ENCODE measurements at regions not wholly inside any gene's neighbourhood (a gene's known extent, or its start where the extent isn't known, plus 50 kb on each side); places are given as distances from the start of the nearest gene placed in this dataset.

DNA sequence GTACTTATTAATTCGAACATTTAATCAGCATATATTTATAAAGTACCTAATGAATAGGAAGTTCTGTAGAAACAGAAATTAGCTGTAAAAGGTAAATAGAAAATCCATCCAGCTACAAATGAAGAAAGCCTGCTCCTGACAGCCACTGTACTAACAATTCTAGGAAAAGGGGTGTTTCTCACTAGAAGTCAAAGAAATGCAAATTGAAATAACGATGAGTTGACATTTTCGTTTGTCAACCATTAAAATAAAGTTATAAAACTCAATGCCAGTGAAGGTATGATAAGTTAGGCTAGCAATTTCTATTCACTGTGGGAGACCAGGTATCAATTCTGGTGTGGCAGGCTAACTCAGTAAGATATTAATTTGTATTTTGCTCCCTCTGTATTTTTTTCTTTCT lies 198.0 kb downstream of the ARL4C start:
- no peak for DNase-seq (ENCODE audit: low read depth, low spot score)
- H3K4me3 ChIP-seq (ENCODE audit: low read length), result no peak overlapping the region

DNA sequence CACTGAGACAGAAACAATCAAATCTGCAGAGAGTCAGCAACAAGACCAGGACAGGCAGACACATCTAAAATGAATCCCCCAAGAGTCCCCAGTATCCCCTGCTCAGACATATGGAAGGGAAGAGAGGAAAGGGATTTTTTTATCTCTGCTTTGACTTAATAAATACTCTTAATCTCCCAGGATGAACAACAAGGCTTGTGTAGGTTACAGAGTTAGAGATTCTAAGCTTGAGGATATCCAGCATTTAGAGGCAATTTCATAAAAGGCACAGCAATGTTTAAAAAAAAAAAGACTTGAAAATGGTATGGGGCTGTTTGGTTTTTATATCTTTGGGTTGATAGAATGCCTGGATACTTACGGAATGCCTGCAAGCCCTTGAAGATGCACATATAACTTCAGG lies 199.9 kb downstream of the ARL4C start:
- no peak for DNase-seq (ENCODE audit: low read depth, low spot score)
- no peak overlapping the region for H3K4me3 ChIP-seq (ENCODE audit: low read length)

DNA sequence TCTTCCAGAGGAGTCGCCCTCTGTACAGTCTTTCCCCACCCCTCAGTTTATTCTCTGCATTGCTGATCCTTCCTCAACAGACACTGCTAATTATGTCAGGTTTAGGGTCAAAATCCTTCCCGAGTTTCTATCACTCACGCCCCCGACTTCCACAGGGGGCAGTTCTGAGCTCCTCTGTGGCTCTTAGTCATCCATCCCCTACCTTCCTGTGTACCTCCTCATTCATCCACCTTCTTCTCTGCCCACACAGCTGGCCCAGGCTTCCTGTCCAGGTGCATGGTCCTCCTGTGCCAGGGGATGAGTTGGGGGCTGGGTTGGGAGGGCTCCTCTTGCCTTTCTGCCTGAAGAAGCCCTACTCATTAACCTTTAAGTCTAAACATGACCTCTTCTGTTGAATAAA lies 202.9 kb downstream of the ARL4C start:
- DNase-seq (ENCODE audit: low read depth, low spot score), result no peak
- H3K4me3 ChIP-seq (ENCODE audit: low read length), result no peak overlapping the region

DNA sequence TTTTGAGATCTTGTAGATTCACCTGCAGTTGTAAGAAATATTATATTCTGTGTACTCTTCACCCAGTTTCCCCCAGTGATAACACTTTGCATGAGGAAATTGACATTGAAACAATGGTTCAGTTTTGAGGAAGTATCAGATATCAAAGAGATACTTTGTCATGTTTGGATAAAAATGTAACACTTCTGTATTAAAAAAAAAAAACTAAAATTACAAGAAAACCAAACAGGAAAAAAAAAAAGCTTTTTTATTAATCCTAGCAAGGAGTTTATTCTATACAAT lies 204.0 kb downstream of the ARL4C start:
- DNase-seq (ENCODE audit: low read depth, low spot score), result no peak
- H3K4me3 ChIP-seq (ENCODE audit: low read length), result peak overlapping the region; percentile 41

DNA sequence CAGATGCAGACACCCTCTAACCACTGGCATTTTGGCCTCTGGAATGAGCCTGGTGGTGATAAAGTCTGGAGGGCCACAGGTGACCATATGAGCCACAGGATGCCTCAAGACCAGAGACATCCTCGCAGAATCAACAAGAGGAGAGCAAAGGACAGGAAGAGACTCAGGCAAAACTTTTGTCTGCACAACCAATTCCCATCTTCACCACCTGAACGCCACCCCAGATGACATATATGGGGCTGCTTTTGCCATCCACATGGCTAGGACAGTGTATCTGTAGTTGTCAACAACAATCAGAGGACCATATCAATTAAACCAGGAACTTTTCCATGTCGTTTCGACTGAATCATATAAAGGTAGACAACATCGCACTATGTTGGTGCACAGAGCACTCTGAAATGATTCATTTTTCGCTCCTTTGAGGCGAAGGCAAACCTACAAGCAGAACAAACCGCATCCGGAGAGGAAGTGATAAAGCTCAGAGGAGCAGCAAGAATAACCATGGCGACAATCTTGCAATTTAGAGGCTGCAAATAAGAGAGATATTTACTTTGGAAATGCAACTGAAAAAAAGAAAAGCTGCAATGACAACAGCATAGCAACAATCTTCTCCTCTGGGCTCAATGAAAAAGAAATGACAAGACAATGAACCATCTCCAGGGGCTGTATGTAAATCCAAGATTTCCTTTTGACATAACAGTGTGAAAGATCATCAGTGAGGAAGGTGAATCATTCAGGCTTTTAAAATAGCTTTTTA lies 204.5 kb downstream of the ARL4C start:
- peak overlapping the region; percentile 41 for H3K4me3 ChIP-seq (ENCODE audit: low read length)
- DNase-seq (ENCODE audit: low read depth, low spot score), result peak; percentile 96

DNA sequence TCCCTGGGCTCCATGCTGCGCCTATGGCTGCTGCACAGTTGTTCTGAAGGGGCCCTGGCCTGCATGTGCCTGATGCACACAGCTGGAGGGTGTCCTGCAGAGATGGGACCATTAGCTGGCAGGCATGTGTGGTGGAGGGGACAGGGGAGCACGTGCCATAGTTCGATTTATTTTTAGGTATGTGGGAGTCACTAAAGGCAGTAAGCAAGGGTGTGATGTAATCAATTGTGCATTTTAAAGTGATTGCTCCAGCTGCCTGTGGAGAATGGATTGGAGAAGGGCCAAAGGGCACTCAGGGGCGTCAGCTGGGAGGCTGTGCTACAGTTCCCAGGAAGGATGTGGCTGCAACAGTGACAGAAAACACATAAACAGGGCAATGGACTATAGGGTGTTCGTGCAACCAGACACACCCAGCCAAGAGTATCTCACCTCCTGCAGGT lies 205.1 kb downstream of the ARL4C start:
- peak overlapping the region; percentile 41 for H3K4me3 ChIP-seq (ENCODE audit: low read length)
- DNase-seq (ENCODE audit: low read depth, low spot score), result peak; percentile 71

DNA sequence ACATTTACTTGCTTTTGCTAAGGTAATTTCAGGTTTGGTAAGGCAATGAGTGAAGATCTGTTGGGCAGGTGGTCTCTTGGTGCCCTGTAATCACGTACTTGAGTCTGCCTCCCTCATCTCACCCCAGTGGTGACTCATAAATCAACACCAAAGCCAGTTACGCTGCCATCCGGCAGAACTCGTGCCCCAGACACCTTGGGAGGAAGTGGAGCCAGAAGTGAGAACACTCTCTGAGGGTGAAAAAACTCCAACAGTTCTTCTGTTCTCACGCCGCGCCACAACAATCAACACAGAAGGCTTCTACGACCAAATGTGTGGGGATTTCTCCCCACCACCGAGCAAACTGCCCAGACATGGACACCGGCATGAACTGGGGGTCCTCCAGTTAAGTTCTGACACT lies 206.2 kb downstream of the ARL4C start:
- H3K4me3 ChIP-seq (ENCODE audit: low read length), result peak overlapping the region; percentile 25
- DNase-seq (ENCODE audit: low read depth, low spot score), result peak; percentile 96

DNA sequence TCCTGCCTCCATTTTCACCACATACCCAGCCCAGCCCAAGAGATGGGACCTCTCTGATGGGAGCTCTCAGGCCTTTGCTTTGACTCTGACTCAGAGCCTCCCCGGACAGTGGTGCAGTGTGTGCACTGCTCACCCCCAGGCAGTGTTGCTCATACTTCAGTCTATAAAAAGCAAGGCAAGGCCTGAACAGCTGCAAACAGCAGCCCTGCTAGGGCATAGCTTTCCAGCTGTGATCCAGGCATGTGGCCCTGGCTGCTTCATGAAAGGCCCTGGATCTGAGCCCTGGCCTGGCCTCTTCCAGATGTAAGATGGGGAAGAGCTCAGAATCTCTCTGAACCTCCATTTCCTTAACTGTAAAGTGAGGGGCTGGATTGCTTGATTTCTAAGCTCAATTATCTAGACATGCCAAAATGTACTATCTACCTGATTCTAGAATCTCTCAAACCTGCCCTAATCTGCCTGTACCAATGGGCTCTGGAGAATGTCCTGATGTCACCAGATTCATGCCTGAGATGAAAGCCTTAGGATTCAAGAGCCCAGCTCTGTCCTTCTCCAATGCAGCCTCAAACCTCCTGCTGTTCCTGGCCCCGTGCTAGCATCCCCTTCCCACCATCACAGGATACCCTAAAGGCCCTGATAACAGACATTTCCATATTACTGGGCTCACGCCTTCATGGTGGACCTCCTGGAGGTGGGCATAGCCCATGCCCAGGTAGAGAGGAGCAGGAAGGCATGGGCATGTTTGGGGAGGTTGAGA lies 206.9 kb downstream of the ARL4C start:
- H3K4me3 ChIP-seq (ENCODE audit: low read length), result peak overlapping the region; percentile 9

DNA sequence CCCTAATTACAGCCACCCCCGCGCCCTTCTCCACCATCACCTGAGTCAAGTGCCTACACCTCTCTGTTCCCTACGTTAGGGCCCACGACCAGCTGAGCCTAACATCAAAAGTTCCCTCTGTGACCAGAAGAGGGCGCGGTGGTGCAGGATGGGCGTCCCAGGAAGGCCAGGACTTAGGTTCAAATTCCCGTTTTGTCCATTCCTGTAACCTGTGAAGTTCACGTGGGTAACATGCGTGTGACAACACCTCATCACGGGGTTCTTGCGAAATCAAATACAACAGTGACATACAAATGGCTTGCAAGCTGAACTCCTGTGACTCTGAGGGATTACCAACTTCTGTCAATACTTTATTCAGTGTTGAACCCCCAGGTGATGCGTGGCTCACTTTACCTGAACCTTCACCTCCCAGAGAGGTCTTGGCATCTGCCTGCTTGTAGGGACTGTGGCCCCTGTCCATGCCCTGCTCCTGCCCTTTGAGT lies 207.9 kb downstream of the ARL4C start:
- no peak overlapping the region for H3K4me3 ChIP-seq (ENCODE audit: low read length)
- DNase-seq (ENCODE audit: low read depth, low spot score), result peak; percentile 76

More for the DNA sequence above, 206.9 kb downstream of the ARL4C start:
- DNase-seq (ENCODE audit: low read depth, low spot score), result no peak

DNA sequence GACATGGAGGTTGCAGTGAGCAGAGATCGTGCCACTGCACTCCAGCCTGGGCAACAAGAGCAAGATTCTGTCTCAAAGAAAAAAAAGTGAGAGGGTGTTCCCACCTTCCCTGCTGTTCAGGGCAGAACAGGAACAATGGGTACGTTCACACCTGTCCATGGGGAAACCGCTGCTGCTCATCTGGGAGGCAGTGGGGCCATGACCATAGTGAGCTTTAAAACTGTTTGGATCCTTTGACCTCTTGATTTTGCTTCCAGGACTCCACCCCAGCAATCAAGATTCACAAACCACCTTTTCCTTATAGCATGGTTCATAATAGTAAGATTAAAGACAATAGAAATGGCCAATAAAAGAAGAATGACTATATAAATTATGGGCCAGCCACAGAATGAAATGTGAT lies 209.2 kb downstream of the ARL4C start:
- H3K4me3 ChIP-seq (ENCODE audit: low read length), result no peak overlapping the region

DNA sequence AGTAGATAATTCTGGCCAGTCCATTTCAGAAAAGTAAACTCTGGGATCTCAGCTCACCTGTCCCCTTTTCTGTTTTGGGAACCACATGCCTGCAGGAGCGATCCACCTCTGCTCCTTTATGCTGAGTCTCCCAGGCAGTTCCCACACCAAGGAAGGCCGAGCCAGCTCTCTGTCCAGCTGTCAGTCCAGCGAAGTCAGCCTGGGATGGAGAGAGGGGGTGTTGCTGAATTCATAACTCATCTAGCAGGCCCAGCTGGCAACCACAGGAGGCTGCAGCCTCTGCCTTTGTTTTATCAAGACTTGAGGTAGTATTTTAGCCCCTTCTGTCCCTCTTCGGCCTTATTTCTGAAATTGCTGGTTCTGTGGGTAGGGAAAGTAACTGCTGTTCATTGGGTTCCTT lies 209.9 kb downstream of the ARL4C start:
- H3K4me3 ChIP-seq (ENCODE audit: low read length), result no peak overlapping the region

More for the DNA sequence above, 209.2 kb downstream of the ARL4C start:
- DNase-seq (ENCODE audit: low read depth, low spot score), result no peak

DNA sequence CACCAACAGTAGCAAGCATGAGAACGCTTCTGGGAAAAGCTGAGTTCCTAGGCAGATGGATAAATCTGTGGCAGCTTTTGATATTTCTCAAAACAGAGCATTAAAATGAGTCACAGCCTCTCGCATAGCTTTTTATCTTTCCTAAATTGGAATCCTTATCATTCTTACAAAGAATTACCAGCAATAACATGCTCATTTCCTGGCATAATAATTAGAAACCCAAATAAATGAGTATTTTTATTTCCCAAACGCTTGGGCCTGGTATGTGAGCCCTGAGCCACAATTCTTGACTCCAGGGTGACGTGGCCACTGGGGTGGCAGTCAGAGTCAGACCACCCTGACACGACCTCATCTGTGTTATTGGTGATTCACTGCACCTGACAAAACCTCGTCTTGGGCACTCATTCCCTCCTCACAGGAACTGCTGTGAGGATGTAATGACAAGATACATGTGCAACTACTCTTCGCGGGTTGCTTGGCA lies 210.7 kb downstream of the ARL4C start:
- no peak for DNase-seq (ENCODE audit: low read depth, low spot score)
- H3K4me3 ChIP-seq (ENCODE audit: low read length), result no peak overlapping the region

More for the DNA sequence above, 209.9 kb downstream of the ARL4C start:
- no peak for DNase-seq (ENCODE audit: low read depth, low spot score)

DNA sequence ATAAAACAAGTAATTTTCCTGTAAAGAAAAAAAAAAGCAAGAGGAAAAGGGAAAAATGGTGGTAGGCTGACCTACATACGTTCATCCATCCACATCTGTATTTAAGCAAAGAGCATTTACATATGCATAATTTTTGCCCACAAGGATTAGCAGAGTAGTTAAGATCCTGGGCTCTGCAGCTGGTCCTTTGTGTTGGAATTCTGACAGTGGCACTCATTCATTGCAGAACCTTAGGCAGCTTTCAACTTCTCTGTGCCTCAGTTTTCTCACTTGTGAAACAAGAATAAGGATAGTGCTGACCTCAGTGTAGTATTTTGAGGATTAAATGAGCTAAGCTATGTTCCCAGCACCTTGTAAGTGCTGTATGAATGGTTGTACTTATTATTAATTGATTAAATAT lies 211.3 kb downstream of the ARL4C start:
- H3K4me3 ChIP-seq (ENCODE audit: low read length), result no peak overlapping the region
- no peak for DNase-seq (ENCODE audit: low read depth, low spot score)

DNA sequence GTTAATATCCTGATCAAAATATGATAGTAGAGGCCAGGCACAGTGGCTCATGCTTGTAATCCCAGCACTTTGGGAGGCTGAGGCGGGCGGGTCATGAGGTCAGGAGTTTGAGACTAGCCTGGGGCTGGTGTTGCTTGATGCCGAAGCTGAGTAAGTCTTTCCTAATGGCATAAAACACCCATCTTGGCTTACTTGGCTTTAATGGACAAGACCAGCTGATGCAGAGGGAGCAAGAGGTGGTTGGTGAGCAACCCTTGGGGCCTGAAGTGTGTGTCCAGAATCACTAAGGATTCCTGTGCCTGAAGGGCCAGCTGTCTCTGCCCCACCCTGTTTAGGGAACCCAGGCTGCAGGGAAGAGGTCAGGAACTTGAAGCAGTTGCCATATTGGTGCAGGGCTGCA lies 217.2 kb downstream of the ARL4C start:
- H3K4me3 ChIP-seq (ENCODE audit: low read length), result no peak overlapping the region
- no peak for DNase-seq (ENCODE audit: low read depth, low spot score)

DNA sequence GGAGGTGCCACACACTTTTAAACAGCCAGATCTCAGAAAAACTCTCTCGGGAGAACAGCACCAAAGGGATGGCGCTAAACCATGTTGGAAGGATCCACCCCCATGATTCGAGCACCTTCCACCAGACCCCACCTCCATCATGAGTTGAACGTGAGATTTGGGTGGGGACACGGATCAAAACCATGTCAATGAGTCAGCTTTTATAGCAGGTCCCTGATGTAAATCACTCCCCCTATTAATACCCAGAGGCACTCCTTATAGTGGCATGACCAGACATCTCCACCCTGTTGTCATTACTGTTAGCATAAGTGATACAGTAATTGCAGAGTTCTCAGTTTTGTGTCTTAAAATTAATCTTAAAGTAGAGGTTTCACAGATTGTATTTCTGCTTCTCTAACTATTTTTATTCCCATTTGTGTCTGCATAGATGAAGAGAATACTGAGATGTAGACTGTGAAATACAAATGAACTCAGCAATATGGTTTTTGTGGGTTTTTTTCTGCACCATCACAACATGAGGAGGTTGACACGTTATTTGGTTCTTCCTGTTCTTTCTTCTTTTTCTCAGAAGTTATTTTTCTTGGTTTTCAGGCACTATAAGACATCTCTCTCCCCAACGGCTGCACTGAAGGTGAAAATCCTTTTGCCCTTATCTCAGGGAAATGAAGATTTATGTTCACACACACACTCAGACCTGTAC lies 218.2 kb downstream of the ARL4C start:
- H3K4me3 ChIP-seq (ENCODE audit: low read length), result no peak overlapping the region
- peak; percentile 81 for DNase-seq (ENCODE audit: low read depth, low spot score)

DNA sequence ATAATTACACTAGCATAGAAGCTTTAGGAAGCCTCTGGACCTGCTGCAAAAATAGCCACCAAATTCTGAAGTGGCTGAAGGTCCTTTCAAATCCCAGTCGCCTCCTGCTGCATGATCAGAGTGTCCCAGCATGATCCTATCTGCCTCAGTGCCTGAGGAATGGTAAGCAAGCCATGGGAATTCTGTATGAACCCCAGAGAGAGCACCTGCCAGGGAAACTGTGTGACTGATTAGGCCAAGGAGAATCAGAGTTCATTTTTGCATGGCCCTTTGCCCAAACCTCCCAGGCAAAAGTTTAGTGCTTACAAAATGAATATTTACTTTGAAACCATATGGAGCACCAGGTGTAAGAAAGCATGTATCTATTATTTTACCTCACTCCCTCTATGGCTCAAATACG lies 221.4 kb downstream of the ARL4C start:
- DNase-seq (ENCODE audit: low read depth, low spot score), result no peak

DNA sequence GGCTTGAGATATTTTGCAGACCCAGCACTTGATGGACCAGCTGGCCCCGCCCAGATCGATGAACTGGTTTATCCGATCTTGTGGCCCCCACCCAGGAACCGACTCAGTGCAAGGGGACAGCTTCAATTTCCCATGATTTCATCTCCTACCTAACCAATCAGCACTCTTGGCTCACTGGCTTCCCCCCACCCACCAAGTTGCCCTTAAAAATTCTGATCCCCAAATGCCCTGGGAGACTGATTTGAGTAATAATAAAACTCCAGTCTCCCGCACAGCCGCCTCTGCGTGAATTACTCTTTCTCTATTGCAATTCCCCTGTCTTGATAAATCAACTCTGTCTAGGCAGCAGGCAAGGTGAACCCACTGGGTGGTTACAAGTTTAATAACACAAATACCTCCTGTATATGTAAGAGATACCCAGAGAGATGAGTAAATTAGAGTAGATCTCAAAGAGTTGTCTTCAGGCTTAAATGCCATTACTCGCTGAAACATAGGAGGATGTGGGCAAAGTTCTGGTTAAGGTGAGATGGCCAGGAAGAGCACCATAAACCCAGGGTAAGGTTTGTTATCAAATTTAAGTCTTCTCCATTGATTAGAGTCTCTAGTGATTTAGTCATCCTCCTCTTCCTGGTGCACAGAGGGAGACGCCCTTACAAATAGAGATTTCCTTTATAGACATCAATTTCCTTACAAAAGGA lies 222.8 kb downstream of the ARL4C start:
- peak; percentile 67 for DNase-seq (ENCODE audit: low read depth, low spot score)
- H3K4me3 ChIP-seq (ENCODE audit: low read length), result no peak overlapping the region

More for the DNA sequence above, 221.4 kb downstream of the ARL4C start:
- no peak overlapping the region for H3K4me3 ChIP-seq (ENCODE audit: low read length)

DNA sequence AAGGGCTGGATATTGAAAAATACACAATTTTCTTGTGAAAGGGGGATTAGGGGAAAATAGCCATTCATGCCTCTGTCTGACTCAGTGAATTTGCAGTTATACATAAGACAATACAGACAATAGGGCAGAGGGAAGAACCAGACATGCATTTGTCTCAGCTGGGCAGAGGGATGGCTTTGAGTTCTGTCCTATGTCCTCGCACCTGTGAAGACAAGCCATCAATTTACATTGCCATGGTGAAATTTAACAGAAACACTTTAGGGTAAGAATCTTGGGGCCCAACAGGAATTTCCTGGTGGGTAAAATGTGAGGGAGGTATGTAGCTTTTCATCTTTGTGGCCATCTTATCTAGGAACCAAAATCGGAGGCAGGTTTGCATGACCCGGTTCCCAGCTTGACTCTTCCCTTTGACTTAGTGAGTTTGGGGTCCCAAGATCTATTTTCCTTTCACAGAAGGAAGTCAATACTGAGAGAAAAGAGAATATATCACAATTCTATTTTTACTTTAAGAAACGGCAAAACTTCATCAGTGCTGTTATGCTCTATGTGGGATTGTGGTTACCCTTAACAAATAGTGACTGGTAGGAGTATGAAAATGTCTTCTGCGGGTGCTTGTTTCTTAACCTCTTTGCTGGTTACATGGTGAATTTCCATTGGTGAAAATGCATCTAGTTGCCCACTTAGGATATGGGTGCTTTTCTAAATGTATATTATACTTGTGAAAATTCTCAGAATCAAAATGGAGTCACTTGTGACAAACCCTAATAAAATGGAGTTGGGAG lies 221.8 kb downstream of the SPP2 start:
- no peak overlapping the region; the same call in 1 of the 2 replicates for H3K4me3 ChIP-seq (ENCODE audit: low read length)
- DNase-seq (ENCODE audit: low read depth, low spot score), result no peak

DNA sequence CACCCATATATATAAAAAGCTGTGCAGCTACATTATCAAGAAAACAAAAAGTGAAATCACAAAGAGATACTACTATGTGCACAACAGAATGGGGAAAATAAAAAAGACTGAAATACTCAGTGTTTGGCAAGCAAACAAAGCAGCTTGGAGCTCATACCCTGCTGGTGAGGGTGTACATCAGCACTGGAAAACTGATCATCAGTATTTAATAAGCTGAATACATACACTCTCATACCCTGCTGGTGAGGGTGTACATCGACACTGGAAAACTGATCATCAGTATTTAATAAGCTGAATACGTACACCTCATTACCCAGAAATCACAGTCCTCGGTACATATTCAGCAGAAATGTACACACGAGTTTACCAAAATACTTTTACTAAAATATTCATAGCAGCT lies 220.8 kb downstream of the SPP2 start:
- DNase-seq (ENCODE audit: low read depth, low spot score), result no peak
- no peak overlapping the region for H3K4me3 ChIP-seq (ENCODE audit: low read length)
